ENCODE measurements at regions not wholly inside any gene's neighbourhood (a gene's known extent, or its start where the extent isn't known, plus 50 kb on each side); places are given as distances from the start of the nearest gene placed in this dataset.

DNA sequence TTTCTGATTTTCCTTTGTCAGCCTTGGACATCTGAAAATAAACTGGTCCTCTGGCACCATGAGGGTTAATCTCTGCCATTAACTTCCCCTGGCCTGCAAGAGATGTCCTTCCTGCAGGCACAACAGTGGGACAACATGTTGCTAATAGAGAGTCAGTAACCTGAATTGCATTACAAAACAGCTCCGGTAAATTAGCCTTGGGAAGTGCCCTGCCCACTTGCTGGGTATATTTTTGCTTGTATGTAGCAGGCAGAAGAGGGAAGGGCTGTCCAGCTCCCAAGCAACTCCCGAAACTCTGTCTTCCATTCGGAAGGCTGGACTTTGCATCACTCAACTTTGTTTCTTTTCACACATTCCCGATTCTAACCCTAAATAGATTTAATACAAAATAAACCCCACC lies 104.4 kb upstream of the ATP8B1 start:
- Histone ChIP-seq H3K4me2 (ENCODE audit: low read depth, low read length) (no peak overlapping the region), H3K27me3 (replicated peaks; ENCODE audit: insufficient read depth, low read length) (no peaks in the 10 kb centered on the region), H3K36me3 (replicated peaks; ENCODE audit: insufficient read depth, low read length) (no peaks in the 10 kb centered on the region), H3K79me2 (ENCODE audit: low read length) (no peaks in the 10 kb centered on the region), H2AFZ (ENCODE audit: low read length) (no peak overlapping the region), H3K9me3 (replicated peaks; ENCODE audit: insufficient read depth, low read length) (no peaks in the 10 kb centered on the region), H3K4me1 (ENCODE audit: low read length) (peaks cover under 1% of the 10 kb centered on the region; the same call in 1 of the 2 replicates), H4K20me1 (ENCODE audit: insufficient read depth, low read length) (no peaks in the 10 kb centered on the region), H3K9me2 (replicated peaks; ENCODE audit: insufficient read depth, low read length) (no peaks in the 10 kb centered on the region), H3K9ac (ENCODE audit: low read length) (no peak overlapping the region), H3K4me3 (ENCODE audit: low read length) (no peak overlapping the region), H3K27ac (ENCODE audit: low read length) (no peak overlapping the region), H3F3A (ENCODE audit: insufficient read depth, low read length) (no peaks in the 10 kb centered on the region)
- TF ChIP-seq EZH2 (optimal IDR thresholded peaks at IDR 0.05; ENCODE audit: low read depth, low read length) = no peak
- TF ChIP-seq, protein P1, sequence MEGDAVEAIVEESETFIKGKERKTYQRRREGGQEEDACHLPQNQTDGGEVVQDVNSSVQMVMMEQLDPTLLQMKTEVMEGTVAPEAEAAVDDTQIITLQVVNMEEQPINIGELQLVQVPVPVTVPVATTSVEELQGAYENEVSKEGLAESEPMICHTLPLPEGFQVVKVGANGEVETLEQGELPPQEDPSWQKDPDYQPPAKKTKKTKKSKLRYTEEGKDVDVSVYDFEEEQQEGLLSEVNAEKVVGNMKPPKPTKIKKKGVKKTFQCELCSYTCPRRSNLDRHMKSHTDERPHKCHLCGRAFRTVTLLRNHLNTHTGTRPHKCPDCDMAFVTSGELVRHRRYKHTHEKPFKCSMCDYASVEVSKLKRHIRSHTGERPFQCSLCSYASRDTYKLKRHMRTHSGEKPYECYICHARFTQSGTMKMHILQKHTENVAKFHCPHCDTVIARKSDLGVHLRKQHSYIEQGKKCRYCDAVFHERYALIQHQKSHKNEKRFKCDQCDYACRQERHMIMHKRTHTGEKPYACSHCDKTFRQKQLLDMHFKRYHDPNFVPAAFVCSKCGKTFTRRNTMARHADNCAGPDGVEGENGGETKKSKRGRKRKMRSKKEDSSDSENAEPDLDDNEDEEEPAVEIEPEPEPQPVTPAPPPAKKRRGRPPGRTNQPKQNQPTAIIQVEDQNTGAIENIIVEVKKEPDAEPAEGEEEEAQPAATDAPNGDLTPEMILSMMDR (IDR thresholded peaks at IDR 0.05; ENCODE audit: low read length) = no peak
- no peak for TF ChIP-seq EZH2phosphoT487 (IDR thresholded peaks at IDR 0.05; ENCODE audit: low read length)
- DNase-seq = no peak

DNA sequence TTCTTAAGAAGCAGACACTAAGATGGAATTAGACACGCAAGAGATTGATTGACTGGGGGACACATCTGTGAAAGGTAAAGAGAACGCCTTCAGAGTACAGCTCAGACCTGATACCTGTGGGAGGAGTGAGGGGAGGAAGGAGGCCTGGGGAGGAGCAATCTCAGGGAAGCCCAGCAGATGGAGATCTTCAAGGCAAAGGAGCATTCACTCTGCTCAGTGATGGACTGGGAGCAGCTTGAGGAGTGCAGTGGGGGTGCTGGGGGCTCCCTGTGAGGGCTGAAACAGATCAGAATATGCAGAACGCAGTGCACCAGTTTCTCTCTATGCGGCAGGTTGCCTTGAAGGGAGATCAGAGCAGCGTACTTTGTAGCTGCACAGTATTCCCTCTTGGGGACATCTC lies 103.7 kb upstream of the ATP8B1 start:
- TF ChIP-seq EZH2phosphoT487 (IDR thresholded peaks at IDR 0.05; ENCODE audit: low read length) = no peak
- TF ChIP-seq, protein P1 (IDR thresholded peaks at IDR 0.05; ENCODE audit: low read length) = peak; percentile 25
- Histone ChIP-seq H3K4me1 (ENCODE audit: low read length) (peaks cover 8% of the 10 kb centered on the region), H3K4me3 (ENCODE audit: low read length) (no peak overlapping the region), H3K9me3 (replicated peaks; ENCODE audit: insufficient read depth, low read length) (no peaks in the 10 kb centered on the region), H3K9ac (ENCODE audit: low read length) (no peak overlapping the region), H3K9me2 (replicated peaks; ENCODE audit: insufficient read depth, low read length) (no peaks in the 10 kb centered on the region), H3K79me2 (ENCODE audit: low read length) (no peaks in the 10 kb centered on the region), H2AFZ (ENCODE audit: low read length) (no peak overlapping the region), H3F3A (ENCODE audit: insufficient read depth, low read length) (no peaks in the 10 kb centered on the region), H4K20me1 (ENCODE audit: insufficient read depth, low read length) (no peaks in the 10 kb centered on the region), H3K36me3 (replicated peaks; ENCODE audit: insufficient read depth, low read length) (no peaks in the 10 kb centered on the region), H3K4me2 (ENCODE audit: low read depth, low read length) (no peak overlapping the region), H3K27me3 (replicated peaks; ENCODE audit: insufficient read depth, low read length) (no peaks in the 10 kb centered on the region), H3K27ac (ENCODE audit: low read length) (no peak overlapping the region)
- no peak for DNase-seq

DNA sequence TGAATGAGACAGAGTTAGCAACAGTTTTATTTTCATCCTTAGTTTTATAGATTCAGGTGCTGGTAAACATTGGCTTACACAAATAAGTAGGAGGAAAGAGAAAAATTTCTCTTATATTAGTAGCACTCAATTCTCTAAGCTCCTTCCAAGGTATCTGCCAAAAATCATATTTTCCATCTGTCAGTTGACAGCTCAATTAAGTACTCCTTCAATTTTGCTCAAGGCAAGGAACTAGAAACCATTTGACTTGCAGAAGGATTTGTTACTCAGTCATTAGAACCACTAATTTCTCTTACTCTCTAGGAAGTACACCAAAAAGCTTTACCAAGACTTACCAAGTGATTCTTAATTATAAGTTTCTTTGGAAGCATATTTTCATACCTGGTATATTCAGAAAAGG lies 101.4 kb upstream of the ATP8B1 start:
- Histone ChIP-seq H3F3A (ENCODE audit: insufficient read depth, low read length) (no peaks in the 10 kb centered on the region), H3K9ac (ENCODE audit: low read length) (no peak overlapping the region), H3K79me2 (ENCODE audit: low read length) (no peaks in the 10 kb centered on the region), H3K4me2 (ENCODE audit: low read depth, low read length) (no peak overlapping the region), H4K20me1 (ENCODE audit: insufficient read depth, low read length) (no peaks in the 10 kb centered on the region), H3K4me1 (ENCODE audit: low read length) (peaks cover 11% of the 10 kb centered on the region), H3K27ac (ENCODE audit: low read length) (no peak overlapping the region), H2AFZ (ENCODE audit: low read length) (no peak overlapping the region), H3K9me3 (replicated peaks; ENCODE audit: insufficient read depth, low read length) (no peaks in the 10 kb centered on the region), H3K27me3 (replicated peaks; ENCODE audit: insufficient read depth, low read length) (no peaks in the 10 kb centered on the region), H3K9me2 (replicated peaks; ENCODE audit: insufficient read depth, low read length) (no peaks in the 10 kb centered on the region), H3K36me3 (replicated peaks; ENCODE audit: insufficient read depth, low read length) (no peaks in the 10 kb centered on the region), H3K4me3 (ENCODE audit: low read length) (no peak overlapping the region)
- no peak for TF ChIP-seq EZH2phosphoT487 (IDR thresholded peaks at IDR 0.05; ENCODE audit: low read length)
- TF ChIP-seq, protein P1 (IDR thresholded peaks at IDR 0.05; ENCODE audit: low read length) = no peak
- DNase-seq = no peak
